Posterior cingulate gyrus (tissue), 11 donors: ENCODE measurements at regions not wholly inside any gene's neighbourhood (a gene's known extent, or its start where the extent isn't known, plus 50 kb on each side); places are given as distances from the start of the nearest gene placed in this dataset.
A peak's percentile ranks its signal among the peaks of the same experiment; 100 is the strongest.
"Not testable (repeated sequence)": the region's sequence is repeated elsewhere in the genome, so short reads cannot be mapped to it uniquely, and the experiment has no call there.

ENCODE experiments used
- DNase-seq, 10 donors: peaks; one replicate each; pipeline versions ENCODE4 v3.0.0 to v3.0.0-alpha.2; 2020 to 2021; ENCODE audit warnings: mixed read lengths in 3 of 10
- intact Hi-C: fragments of 100-400 bp; cut with DNase I; formaldehyde crosslinking; loops from one replicate; pipeline ENCODE4 v1.15.1; 2023

DNA sequence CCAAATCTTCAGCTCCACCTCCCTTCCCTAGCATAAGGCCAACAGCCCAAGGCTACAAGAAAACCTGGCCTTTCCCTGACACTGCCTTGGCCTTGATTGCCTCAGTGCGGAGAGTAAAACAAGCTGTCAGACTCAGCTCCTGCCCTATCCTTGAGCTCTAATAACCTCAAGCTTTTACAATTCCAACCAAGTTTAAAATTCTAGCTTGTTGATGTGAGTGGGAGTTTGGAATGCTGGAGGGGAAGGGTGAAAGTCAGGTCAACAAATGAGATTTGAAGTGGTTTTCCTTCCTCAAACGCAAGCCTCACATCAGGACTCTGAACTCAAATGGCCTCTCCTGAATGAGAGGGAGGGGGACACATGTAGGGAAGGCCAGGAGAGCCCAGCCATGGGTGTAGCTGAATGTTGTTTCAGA, 197.0 kb upstream of the VLDLR start:
- no peak for DNase-seq
- intact Hi-C loops = no loop called here

DNA sequence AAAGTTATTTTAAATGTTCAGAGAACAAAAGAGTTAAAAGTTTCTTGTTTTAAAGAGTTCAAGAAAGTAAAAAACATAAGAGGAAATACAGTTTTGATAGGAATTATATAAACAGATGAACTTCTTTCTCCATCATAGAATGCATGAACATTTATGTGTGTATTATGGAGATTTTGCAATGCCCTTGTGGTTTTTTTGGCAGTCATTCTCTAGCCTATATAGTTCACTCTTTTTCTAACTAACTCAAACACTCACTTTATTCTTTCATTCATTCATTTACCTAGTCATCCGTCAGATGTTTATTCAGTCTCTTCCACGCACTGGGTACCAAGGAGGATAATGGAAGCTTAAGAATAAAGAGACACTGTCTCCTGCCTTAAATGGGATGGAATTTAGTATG, 195.9 kb upstream of the VLDLR start:
- intact Hi-C loops = no loop called here
- no peak for DNase-seq

DNA sequence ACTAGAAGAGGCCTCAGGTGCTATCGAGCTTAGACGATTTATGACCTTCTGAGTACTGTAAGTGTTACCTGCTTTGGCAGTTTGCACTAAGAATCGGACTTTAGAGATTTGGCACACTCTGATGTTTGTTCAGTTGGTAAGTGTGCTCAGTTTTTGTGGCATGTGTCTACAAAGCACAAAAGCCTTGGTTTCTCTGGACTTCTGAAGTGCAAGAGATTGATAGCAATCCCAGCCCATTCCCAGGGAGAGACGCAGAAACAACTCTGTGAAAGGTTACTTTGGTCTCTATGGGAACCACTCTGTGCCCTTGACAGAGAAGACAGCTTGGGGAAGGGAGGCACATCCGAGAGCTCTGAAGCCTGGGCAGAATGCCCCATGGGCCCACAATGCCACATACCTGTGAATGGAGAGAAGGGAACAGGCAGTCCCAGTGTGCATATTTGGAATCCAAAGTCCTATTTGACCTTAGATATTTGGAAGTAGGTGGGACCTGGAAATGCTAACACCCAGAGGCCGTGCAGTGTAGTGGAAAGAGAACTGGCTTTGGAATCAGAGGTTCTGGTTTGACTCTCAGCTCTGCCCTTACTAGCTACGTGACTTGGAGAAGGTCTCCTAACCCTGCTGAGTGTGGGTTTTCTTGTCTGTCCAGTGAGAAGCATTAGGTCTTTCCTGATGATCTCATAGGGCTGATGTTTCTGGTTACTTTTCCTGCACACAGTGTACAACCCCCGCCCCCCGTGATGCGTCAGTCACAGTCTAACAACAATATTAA, 194.3 kb upstream of the VLDLR start:
- intact Hi-C loops = no loop called here
- DNase-seq = no peak

- intact Hi-C loops = no loop called here
- no peak for DNase-seq
Measured at GRCh38 chr9:2439957-2440356, 181.6 kb upstream of the VLDLR start.

GRCh38 chr9:2443933-2444332, 177.7 kb upstream of the VLDLR start:
- intact Hi-C loops, DNase-seq: not testable (repeated sequence)

DNA sequence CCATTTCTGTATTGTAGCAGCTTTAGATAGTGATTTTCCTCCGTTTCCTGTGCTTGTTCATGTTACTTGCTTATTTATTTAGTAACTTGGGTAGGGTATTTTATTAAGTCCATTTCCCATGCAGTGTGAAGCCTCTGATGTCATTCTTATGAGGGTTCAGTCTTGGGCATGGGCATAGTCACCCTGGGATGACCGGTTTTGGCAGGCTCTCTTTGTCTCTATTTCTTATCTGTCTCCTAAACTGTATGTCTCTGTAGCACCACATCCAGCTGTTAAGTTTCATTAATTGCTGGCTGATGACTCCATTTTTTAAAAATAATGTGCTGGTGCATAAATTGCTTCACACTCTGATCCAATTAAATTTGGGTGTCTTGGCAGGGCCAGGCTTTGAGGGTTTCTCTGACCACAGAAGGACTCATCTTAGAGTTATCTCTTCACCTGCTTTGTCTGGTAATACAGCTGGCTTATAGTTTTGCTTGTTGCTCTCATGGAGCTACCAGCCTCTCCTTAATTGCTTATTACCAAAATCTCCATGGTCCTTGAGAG, 173.3 kb upstream of the VLDLR start:
- intact Hi-C loops = no loop called here
- no peak for DNase-seq

DNA sequence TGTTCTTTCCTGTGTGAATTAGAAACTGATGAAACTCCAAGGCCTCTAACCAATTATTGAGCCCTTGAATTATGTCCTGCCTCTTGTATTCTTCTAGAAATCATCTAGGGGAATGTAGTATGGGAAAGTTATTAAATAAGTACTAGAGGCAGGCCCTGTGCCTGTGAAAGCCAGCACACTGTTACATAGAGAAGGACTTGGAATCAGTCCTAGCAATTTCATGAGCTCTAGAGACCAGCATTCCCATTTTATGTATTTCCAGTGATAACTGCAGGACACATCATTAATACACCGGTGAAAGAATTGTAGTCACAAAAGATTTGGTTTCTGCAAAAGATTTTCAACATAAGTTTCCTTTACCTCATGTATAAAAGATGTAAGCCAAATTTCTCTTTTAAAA, 168.5 kb upstream of the VLDLR start:
- intact Hi-C loops = loop anchor here (10.0 kb wide), 1 partner anchor 212 kb away; no protein-coding TSS in a partner anchor
- DNase-seq = no peak

GRCh38 chr9:2453701-2454100, 167.9 kb upstream of the VLDLR start:
- no peak for DNase-seq

GRCh38 chr9:2459756-2460155, 161.8 kb upstream of the VLDLR start:
- intact Hi-C loops = loop anchor here (10.0 kb wide), 2 partner anchors 205 to 215 kb away; no protein-coding TSS in a partner anchor
- DNase-seq = peak; percentile 39 to 91 (median 58)

More at GRCh38 chr9:2453701-2454100, 167.9 kb upstream of the VLDLR start:
- intact Hi-C loops = loop anchor here (10.0 kb wide), 1 partner anchor 211 kb away; no protein-coding TSS in a partner anchor

- DNase-seq = peak in 6 of 10 donors; percentile 8 to 83 (median 16)
- intact Hi-C loops = loop anchor here (10.0 kb wide), 1 partner anchor 217 kb away; no protein-coding TSS in a partner anchor
Measured at GRCh38 chr9:2461892-2462291, 159.7 kb upstream of the VLDLR start.

- intact Hi-C loops = loop anchor here (10.0 kb wide), 1 partner anchor 220 kb away; no protein-coding TSS in a partner anchor
- DNase-seq = no peak
Measured at GRCh38 chr9:2464624-2465023, 157.0 kb upstream of the VLDLR start.

DNA sequence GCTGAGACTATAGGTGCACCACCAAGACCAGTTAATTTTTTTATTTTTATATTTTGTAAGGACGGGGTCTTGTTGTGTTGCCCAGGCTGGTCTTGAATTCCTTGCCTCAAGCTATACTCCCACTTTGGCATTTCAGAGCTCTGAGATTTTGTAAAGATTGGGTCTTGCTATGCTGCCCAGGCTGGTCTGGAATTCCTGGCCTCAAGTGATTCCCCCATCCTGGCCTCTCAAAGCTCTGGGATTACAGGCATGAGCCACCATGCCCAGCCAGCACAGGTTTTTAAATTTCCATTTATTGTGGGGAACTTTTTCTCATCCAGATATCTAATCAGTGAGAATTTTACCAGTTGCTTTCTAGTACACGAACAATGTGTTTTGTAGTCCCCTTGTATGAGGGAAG, 156.1 kb upstream of the VLDLR start:
- intact Hi-C loops = loop anchor here (10.0 kb wide), 1 partner anchor 221 kb away; no protein-coding TSS in a partner anchor
- no peak for DNase-seq

GRCh38 chr9:2465921-2466460, 155.6 kb upstream of the VLDLR start:
- intact Hi-C loops = loop anchor here (10.0 kb wide), 1 partner anchor 221 kb away; no protein-coding TSS in a partner anchor
- DNase-seq = no peak

DNA sequence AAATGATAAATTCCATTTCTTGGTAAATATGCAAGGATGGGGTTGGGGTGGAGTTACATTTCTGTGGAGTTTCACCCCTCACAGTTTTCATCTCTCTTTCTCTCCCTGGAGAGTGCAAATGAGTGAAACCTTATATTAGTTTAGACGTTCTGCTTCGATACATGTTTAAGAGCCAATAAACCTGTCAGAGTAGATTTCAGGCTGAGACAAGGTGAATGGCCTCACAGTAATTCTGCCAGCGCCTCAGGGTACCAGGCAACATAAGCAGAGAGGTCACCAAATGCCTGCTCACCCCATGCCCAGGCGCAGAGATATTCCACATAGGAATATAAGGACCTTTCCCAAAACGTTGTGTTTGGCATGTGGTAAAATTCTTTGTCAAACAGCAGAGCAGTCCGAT, 154.9 kb upstream of the VLDLR start:
- no peak for DNase-seq
- intact Hi-C loops = loop anchor here (10.0 kb wide), 1 partner anchor 222 kb away; no protein-coding TSS in a partner anchor

- DNase-seq = peak in 1 of 10 donors; percentile 16
- intact Hi-C loops = loop anchor here (10.0 kb wide), 1 partner anchor 225 kb away; no protein-coding TSS in a partner anchor
Measured at GRCh38 chr9:2469681-2470221, 151.8 kb upstream of the VLDLR start.

GRCh38 chr9:2473681-2474080, 147.9 kb upstream of the VLDLR start:
- intact Hi-C loops = no loop called here
- no peak for DNase-seq

DNA sequence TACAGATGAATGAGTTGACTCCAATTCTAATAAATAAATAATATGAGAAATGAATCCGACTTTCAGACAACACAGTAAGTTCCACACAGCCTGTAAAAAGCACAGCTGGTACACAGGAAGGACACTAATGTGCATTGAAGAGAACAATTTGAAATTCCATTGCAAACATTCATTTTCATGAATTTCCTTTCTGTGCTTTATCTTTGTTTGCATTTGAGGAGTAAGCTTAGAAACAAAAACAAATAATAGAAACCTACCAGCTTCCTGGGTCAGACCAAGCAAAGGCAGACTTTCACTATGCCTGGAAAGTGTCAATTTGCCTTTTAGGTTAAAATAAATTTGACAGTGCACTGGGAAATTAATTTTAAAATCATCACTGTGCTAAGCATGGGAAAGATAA, 143.8 kb upstream of the VLDLR start:
- DNase-seq = no peak
- intact Hi-C loops = no loop called here

DNA sequence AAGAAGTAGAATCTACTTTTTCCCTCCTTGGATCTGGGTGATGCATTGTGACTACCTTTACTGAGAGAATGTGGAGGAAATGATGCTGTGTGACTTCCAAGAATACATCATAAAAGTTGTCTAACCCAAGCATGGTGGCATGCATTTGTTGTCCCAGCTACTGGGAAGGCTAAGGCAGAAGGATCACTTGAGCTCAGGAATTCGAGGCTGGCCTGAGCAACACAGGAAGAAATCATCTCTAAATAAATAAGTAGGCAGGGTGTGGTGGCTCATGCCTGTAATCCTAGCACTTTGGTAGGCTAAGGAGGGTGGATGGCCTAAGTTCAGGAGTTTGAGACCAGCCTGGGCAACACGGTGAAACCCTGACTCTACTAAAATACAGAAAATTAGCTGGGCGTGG, 143.2 kb upstream of the VLDLR start:
- no peak for DNase-seq
- intact Hi-C loops = no loop called here

DNA sequence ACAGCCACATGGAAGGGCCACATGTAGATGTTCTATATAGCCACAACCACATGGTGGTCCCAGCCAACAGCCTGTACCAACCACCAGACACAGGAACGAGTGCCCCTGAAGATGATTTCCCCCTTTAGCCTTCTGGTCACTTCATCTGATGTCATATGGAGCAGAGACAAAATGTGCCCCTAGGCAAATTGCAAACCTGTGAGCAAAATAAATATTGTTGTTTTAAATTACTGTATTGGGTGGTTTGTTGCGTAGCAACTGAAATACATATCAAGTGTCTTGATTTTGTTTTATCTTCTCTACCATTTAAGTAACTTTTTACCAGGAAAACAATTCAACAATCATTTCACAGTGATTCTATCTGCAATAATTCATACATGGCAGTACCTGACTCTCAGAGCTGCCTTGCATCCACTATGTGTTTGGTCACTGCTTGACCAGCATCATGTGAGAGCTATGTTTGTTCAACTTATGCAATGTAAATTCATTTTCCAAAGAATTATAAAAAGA, 142.5 kb upstream of the VLDLR start:
- intact Hi-C loops = no loop called here
- no peak for DNase-seq

- intact Hi-C loops = no loop called here
- no peak for DNase-seq
Measured at GRCh38 chr9:2480255-2480837, 141.2 kb upstream of the VLDLR start.

DNA sequence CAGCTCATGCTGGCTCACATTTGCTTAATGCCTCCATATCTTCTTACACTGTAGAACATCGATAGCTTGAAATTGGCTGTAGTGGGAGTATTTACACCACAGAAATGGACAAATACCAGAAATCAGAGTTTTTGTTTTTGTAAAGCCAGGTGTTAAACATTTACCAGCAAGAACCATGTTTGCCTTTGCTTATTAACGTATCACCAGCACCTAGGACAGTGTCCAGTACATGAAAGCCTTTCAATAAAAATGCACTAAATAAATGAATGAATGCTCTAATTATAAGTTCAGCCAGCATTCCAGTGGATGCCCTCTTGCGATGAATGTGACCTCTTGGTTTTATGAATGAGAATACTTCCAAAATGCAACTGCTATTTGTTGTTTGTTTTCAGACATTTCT, 140.4 kb upstream of the VLDLR start:
- intact Hi-C loops = no loop called here
- no peak for DNase-seq
